Ovary (tissue), 3 donors: ENCODE measurements at regions not wholly inside any gene's neighbourhood (a gene's known extent, or its start where the extent isn't known, plus 50 kb on each side); places are given as distances from the start of the nearest gene placed in this dataset.

Source experiments
- EP300 ChIP-seq: sonication (generic); formaldehyde crosslinking; IDR thresholded peaks from one replicate; pipeline ENCODE4 v1.6.1; 2017; ENCODE audit warnings: antibody characterized with exemption
- TF ChIP-seq, protein P1 (sequence below), 3 donors: fragments of 450-650 bp in 2 of 3; fragments of 200-600 bp in 1 of 3; IDR thresholded peaks; one replicate each; pipeline versions ENCODE4 v1.5.1 to v1.8.0; 2016 to 2022; ENCODE audit warnings: antibody characterized with exemption in 3 of 3, mild to moderate bottlenecking in 1 of 3
- donor health status: DM: no; HTN: no; CAD: no.

DNA sequence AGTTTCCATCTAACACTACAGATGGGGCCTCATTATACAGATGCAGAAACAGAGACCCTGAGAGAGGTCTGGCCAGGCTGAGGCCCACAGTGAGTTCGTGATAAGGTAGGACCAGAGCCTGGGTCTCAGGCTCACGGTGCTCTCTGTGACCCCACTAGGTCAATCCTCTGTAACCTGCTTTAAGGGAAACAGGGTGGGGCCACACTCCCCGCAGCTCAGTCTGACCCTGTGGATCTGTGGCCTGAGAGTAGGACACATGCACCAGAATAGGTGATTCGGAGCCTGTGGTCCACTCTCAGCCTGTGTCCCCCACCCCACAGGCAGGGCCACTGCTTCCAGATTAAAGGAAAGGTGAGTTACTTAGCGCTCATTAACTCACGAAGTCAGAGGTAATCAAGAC, 137.8 kb upstream of the FAM20C start:
- no peak for TF ChIP-seq EP300
- TF ChIP-seq, protein P1, sequence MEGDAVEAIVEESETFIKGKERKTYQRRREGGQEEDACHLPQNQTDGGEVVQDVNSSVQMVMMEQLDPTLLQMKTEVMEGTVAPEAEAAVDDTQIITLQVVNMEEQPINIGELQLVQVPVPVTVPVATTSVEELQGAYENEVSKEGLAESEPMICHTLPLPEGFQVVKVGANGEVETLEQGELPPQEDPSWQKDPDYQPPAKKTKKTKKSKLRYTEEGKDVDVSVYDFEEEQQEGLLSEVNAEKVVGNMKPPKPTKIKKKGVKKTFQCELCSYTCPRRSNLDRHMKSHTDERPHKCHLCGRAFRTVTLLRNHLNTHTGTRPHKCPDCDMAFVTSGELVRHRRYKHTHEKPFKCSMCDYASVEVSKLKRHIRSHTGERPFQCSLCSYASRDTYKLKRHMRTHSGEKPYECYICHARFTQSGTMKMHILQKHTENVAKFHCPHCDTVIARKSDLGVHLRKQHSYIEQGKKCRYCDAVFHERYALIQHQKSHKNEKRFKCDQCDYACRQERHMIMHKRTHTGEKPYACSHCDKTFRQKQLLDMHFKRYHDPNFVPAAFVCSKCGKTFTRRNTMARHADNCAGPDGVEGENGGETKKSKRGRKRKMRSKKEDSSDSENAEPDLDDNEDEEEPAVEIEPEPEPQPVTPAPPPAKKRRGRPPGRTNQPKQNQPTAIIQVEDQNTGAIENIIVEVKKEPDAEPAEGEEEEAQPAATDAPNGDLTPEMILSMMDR (IDR thresholded peaks at IDR 0.05) = no peak
